Suprapubic skin (tissue), 3 donors: ENCODE measurements at regions not wholly inside any gene's neighbourhood (a gene's known extent, or its start where the extent isn't known, plus 50 kb on each side); places are given as distances from the start of the nearest gene placed in this dataset.

Source experiments
- CTCF ChIP-seq, 2 donors: fragments of 200-600 bp in 1 of 2; fragments of 450-650 bp in 1 of 2; sonication (generic) in 1 of 2; IDR thresholded peaks; one replicate each; pipeline ENCODE4 v1.5.1; 2016 to 2019; ENCODE audit warnings: antibody characterized with exemption in 2 of 2, mild to moderate bottlenecking in 1 of 2, moderate library complexity in 1 of 2
- POLR2A ChIP-seq, 2 donors: fragments of 450-650 bp; IDR thresholded peaks; one replicate each; pipeline ENCODE4 v1.6.1; 2017; ENCODE audit warnings: antibody characterized with exemption in 2 of 2, mild to moderate bottlenecking in 2 of 2, moderate library complexity in 2 of 2

DNA sequence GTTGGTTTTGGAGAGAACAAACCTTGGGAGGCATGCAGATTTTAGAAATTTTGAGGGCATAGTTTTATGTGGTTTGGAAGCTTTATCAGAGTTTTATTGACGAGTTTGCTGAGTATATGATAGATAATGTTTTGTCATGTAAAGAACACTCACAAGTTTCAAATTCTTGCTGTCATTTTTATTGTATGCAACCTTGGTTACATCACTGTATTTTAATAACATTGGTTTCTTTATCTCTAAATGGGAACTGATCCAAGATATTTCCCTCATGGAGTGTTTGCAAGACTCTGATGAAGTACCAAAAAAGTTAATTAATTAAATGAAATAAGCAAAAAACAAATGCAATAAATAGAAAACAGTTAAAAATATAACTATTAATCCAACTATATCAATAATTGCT lies 170.3 kb downstream of the SMC2 start:
- TF ChIP-seq POLR2A (IDR thresholded peaks at IDR 0.05) = no peak
- TF ChIP-seq CTCF (IDR thresholded peaks at IDR 0.05) = no peak
